NCI-H460 (cell line): ENCODE measurements at regions not wholly inside any gene's neighbourhood (a gene's known extent, or its start where the extent isn't known, plus 50 kb on each side); places are given as distances from the start of the nearest gene placed in this dataset.
"Not testable (repeated sequence)": the region's sequence is repeated elsewhere in the genome, so short reads cannot be mapped to it uniquely, and the experiment has no call there.

Experiments used
- DNase-seq: peaks from one replicate; pipeline ENCODE4 v3.0.0-alpha.2; 2016; ENCODE audit warnings: low read depth; ENCODE audit errors: extremely low read depth

GRCh38 chr2:133624551-133624950, 56.3 kb upstream of the NCKAP5 start:
- no peak for DNase-seq

GRCh38 chr2:133627741-133628140, 59.5 kb upstream of the NCKAP5 start:
- no peak for DNase-seq

DNA sequence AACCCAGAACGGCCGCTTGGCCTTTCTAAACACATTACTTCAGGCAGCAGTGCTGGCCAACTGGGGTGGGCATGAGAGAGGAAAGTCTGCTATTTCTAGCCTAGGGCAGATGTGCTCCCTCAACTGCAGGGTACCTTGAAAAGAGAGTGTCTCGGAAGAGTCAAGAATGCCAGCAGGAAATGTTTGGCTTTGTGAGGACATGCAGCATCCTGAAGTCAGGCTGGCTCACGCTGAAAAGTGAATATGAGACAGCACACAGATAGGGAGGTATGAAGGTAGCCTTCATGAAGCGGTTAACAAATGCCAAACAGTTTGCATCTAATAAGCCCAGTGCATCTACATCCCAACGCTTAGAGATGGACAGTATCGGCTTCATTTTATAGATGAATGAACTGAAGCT, 65.0 kb upstream of the NCKAP5 start:
- DNase-seq = no peak

GRCh38 chr2:133633881-133634409, 65.7 kb upstream of the NCKAP5 start:
- DNase-seq = no peak

DNA sequence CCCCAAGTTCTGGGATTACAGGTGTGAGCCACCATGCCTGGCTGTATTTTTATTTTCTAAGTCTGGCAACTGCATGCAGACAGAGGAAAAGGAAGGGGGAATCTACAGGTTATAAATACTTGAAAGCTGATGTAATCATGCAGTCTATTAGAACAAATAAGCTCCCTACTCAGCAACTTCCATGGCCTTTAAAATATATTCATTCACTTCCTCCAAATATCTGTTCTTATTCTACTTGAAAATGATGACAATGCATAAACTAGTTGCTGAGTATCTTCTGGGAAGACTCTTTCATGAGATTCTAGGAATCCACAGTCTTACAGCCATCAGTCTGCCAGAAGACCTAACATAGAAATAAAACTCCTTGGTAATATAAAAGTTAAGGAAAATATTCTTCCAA, 66.9 kb upstream of the NCKAP5 start:
- no peak for DNase-seq

DNA sequence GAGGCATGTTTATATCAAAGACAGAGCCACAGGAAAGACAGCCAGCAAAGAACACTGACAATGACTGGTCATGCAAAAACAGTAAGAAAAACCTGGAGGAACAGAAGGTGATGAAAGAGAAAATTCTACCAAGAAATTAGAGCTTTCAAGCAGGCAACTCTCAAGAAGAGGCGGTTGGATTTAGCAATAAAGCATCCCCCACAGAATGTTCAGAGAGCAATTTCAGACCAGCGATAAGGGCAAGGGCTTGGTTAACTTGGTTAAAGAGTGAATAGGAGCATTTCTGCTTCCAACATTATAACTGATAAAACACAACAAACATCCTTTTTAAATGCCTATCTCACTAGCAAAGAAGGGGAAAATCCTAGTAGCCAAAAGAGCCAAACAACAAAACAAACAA, 68.0 kb upstream of the NCKAP5 start:
- no peak for DNase-seq

DNA sequence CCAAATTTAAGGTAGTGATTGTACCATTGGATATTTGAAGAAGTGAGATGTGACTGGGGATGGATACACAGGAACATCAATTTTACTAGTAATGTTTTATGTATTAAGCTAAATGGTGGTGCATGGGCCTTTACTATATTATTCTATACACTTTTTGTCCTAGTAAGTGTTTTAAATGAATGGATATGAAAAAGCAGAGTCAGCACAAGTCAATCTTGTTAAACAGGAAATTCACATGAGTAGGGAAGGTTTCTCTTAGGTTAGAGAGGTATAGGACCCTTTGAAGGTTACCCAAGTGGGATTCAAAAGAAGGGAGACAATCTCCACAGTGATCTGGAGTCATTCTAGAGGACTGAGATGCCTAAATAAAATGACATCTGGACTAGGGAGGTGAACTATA, 71.8 kb upstream of the NCKAP5 start:
- no peak for DNase-seq

- peak; percentile 14 for DNase-seq
Measured at GRCh38 chr2:133641497-133641896, 73.2 kb upstream of the NCKAP5 start.

DNA sequence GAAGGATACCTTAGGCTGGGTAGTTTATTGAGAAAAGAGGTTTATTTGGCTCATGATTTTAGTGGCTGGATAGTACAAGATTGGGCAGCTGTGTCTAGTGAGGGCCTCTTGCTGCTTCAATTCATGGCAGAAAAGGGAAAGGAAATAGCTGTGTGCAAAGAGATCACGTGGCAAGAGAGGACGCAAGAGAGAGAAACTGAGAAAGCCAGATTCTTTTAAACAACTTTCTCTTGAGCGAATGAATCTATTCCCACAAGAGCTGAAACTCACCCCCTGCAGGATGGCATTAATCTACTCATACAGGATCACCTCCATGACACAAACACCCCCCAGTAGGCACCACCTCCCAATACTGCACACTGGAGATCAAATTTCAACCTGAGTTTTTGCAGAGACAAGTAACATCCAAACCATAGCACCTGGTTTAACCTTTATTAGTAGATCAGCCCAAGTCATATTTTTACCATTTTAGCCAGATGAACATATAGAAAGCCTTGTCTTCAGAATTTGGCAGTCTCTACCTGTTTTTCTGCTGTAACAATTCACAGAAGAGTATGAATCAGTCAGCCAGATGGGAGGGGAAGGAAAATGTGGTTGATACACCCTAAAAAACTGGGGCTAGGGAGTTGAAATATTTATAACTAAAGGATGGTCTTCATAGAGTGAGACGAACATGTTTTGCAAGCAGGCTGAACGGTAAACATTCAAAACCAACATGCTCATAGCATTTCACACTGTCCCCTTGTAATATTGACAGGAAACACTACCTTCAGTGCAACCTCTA, 73.9 kb upstream of the NCKAP5 start:
- DNase-seq = no peak

- DNase-seq = no peak
Measured at GRCh38 chr2:133642791-133643191, 74.5 kb upstream of the NCKAP5 start.

- no peak for DNase-seq
Measured at GRCh38 chr2:133643863-133644262, 75.6 kb upstream of the NCKAP5 start.

DNA sequence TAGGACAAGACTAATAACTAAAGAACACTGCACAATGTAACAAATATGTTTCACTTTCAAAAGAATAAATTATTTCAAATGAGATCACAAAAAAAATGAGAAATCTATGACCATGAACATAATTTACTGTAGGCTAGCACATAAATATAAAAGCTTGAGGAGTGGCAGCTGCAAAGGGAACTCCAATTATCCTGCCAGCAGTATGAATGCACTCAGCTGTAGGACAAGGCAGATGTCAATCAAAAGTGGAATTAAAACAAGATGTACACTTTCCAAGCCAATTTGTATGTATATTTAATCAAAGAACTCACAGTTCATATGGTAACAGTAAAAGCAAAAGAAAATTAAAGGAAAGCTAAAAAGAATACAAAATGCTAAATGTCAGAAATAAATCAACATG, 76.6 kb upstream of the NCKAP5 start:
- no peak for DNase-seq

- not testable (repeated sequence) for DNase-seq
Measured at GRCh38 chr2:133647386-133647785, 79.1 kb upstream of the NCKAP5 start.

DNA sequence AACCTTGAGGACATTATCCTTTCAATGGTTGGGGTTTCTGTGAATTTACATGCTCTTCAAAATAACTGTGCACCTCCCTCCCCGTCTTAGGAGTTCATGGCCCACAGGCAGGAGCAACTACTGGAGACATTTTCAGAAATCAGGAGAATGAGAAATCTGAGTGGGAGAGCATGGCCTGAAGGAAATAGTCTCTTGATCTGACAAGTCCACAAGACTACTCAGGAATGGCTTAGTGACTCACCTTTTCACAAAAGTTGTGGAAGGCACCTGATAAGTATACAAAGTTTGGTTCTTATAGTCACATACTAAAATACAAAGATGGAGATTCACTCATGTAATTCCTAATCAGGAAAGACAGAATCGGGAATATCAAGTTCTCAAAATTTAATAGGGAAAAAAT, 83.6 kb upstream of the NCKAP5 start:
- DNase-seq = no peak

DNA sequence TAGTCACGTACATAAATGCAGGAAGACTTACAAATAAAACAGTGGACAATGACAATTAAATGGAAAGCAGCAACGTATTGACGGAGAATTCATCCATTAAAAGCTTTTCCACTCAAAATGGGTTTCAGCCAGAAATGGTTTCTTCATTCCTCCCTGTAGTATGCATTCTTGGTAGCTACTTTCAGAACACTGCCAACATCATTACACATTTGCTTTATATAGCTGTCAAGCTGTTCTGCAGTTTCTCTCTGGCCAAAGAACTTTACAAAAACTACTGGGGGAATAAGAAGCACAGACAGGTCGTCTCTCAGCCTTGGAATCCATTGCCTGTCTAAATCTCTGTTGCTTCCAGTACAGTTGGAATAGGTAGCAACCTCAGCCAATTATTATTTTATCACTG, 84.1 kb upstream of the NCKAP5 start:
- DNase-seq = no peak

GRCh38 chr2:133653056-133653455, 84.8 kb upstream of the NCKAP5 start:
- no peak for DNase-seq

- no peak for DNase-seq
Measured at GRCh38 chr2:133654949-133655348, 86.7 kb upstream of the NCKAP5 start.

DNA sequence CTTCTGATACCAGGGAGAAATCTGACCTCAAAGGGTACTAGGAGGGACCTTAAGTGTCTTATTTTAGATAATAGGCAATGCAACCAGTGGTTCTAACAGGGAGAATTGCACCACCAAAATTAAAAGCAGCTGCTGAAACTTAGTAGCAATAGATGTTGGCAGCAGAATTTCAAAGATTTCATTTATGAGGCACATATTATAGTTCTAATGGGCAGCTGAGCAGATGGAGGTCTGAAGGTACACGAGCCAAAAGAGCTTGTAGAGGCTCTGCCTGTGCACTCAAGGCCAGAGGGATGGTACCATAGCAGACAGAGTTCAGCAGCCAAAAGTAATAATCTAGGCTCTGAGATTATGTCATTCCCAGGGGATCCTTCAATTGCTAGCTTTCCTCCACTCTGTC, 87.3 kb upstream of the NCKAP5 start:
- no peak for DNase-seq

GRCh38 chr2:133657591-133657990, 89.3 kb upstream of the NCKAP5 start:
- DNase-seq = no peak

DNA sequence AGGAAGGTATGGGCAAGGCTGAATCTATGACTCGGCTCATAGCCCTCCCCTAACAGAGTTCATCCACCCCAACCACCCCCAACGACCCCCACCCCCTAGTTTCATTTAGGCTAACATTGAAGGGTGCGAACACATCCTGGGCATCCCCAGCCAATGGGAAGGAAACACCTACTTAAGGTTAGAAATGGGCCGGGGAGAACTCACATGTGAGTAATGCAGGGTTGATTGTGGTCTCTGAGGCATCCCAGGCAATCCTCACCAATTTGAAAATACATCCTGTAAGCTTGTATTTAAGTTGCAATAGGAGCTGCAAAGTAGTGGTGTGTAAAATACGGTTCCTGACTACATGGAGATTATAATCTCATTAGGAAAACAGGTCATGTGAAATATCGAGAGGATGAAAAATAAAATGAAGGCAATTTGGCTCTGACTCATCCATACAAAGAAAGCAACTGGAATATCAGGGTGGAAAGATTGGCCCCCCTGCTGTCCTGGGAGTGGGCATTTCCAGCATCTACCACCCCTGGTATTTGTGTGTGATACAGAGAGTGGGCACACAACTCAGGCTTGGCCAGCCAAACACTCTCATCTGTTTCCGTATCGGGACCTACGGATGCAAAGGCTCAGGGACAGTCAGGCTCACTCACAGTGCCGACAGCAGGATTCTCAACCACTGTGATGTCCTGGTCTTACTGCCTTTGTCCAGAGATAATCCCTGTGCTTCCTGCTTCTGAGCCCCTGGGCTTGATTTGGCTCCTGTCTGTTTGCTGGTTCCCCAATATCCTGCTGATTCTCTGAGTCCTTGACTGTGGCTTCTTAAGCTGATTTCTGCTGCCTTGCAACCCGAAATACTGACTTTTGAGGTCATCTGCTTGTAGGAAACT, 90.0 kb upstream of the NCKAP5 start:
- no peak for DNase-seq

DNA sequence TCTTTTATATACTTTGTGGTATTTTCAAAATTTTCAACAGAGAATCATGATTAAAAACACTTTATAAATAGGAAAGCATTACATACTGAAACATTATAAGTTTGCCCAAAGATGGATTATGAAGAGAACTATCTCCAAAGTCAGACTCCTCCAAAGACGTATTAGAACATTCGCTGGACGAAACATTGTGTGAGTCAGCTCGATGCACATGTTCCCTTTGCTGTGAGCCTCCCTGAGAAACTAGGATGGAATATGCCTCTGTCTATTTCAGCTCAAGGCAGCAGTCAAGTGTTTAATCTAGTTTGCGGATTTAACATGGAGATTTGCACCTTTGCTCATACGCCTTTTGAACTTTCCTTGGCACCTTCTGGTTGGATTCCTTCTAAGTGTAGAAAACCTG, 92.2 kb upstream of the NCKAP5 start:
- no peak for DNase-seq

DNA sequence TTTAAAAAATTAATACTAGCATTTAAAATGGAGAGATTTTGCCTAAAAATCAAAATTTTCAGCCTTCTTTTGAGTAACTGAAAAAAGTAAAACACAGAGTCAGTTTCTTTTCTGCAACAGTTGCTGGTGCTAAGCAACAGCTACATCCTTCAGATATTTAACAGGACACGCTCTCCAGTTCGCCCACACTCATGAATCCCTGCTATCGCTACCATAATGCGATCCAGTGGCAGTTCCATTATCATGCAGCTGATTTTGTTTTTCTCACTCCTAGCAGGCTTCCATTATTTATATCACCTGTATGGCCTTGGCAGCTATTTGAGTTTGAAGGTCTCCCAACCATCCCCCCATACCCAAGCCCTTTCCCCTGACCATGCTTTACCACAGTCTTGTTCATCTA, 93.1 kb upstream of the NCKAP5 start:
- no peak for DNase-seq
